Superior temporal gyrus (tissue), 1 donor: ENCODE measurements at regions not wholly inside any gene's neighbourhood (a gene's known extent, or its start where the extent isn't known, plus 50 kb on each side); places are given as distances from the start of the nearest gene placed in this dataset.

Experiments
- DNase-seq: peaks from one replicate; pipeline ENCODE4 v3.0.0-alpha.2; 2016; ENCODE audit errors: extremely low spot score

- no peak for DNase-seq
Measured at GRCh38 chr15:93646193-93646592, 557.2 kb upstream of the RGMA start.

- DNase-seq: no peak
Measured at GRCh38 chr15:93645594-93645993, 556.6 kb upstream of the RGMA start.

GRCh38 chr15:93644595-93644994 lies 555.6 kb upstream of the RGMA start:
- no peak for DNase-seq

- no peak for DNase-seq
Measured at GRCh38 chr15:93640411-93640962, 551.5 kb upstream of the RGMA start.

- DNase-seq: no peak
Measured at GRCh38 chr15:93631958-93632618, 543.1 kb upstream of the RGMA start.

GRCh38 chr15:93619597-93619996 lies 530.6 kb upstream of the RGMA start:
- DNase-seq: no peak

- no peak for DNase-seq
Measured at GRCh38 chr15:93617443-93617842, 528.4 kb upstream of the RGMA start.

GRCh38 chr15:93614386-93615104 lies 525.5 kb upstream of the RGMA start:
- DNase-seq: no peak

GRCh38 chr15:93613386-93613785 lies 524.4 kb upstream of the RGMA start:
- no peak for DNase-seq

GRCh38 chr15:93612953-93613352 lies 523.9 kb upstream of the RGMA start:
- no peak for DNase-seq

- no peak for DNase-seq
Measured at GRCh38 chr15:93610944-93611343, 521.9 kb upstream of the RGMA start.

GRCh38 chr15:93608643-93609148 lies 519.7 kb upstream of the RGMA start:
- DNase-seq: no peak

- DNase-seq: no peak
Measured at GRCh38 chr15:93603550-93603949, 514.5 kb upstream of the RGMA start.

- no peak for DNase-seq
Measured at GRCh38 chr15:93587059-93587521, 498.1 kb upstream of the RGMA start.

GRCh38 chr15:93585012-93585411 lies 496.0 kb upstream of the RGMA start:
- DNase-seq: no peak

GRCh38 chr15:93583968-93584367 lies 495.0 kb upstream of the RGMA start:
- no peak for DNase-seq

GRCh38 chr15:93583552-93583951 lies 494.5 kb upstream of the RGMA start:
- DNase-seq: no peak

GRCh38 chr15:93570527-93570926 lies 481.5 kb upstream of the RGMA start:
- no peak for DNase-seq

GRCh38 chr15:93566762-93567161 lies 477.8 kb upstream of the RGMA start:
- DNase-seq: no peak

GRCh38 chr15:93565201-93565600 lies 476.2 kb upstream of the RGMA start:
- DNase-seq: no peak

- no peak for DNase-seq
Measured at GRCh38 chr15:93563218-93563617, 474.2 kb upstream of the RGMA start.

GRCh38 chr15:93562395-93563123 lies 473.5 kb upstream of the RGMA start:
- DNase-seq: no peak
